Upper lobe of left lung (tissue), 6 donors: ENCODE measurements at regions not wholly inside any gene's neighbourhood (a gene's known extent, or its start where the extent isn't known, plus 50 kb on each side); places are given as distances from the start of the nearest gene placed in this dataset.

Source experiments
- ATAC-seq, 2 donors: fragments of 200-7000 bp; cut with Tn5 transposase; one replicate each; pipeline ENCODE4 v1.9.1; 2022; ENCODE audit warnings: mild to moderate bottlenecking in 2 of 2, moderate library complexity in 2 of 2; ENCODE audit not compliant: low FRiP score in 2 of 2
- DNase-seq, 2 donors: peaks; one replicate each; pipeline ENCODE4 v3.0.0-alpha.2; 2019 to 2020
- H3K27ac ChIP-seq, 4 donors: fragments of 200-600 bp; sonication (generic); one replicate each; pipeline ENCODE4 v1.5.1; 2016 to 2019
- H3K27me3 ChIP-seq, 4 donors: fragments of 200-600 bp; sonication (generic); one replicate each; pipeline ENCODE4 v1.5.1; 2017 to 2019
- H3K36me3 ChIP-seq, 4 donors: fragments of 200-600 bp; sonication (generic); one replicate each; pipeline ENCODE4 v1.5.1; 2016 to 2019
- H3K4me1 ChIP-seq, 4 donors: fragments of 200-600 bp; sonication (generic); one replicate each; pipeline ENCODE4 v1.5.1; 2018 to 2019
- H3K4me3 ChIP-seq, 4 donors: fragments of 200-600 bp; sonication (generic); one replicate each; pipeline ENCODE4 v1.5.1; 2017 to 2019; ENCODE audit warnings: mild to moderate bottlenecking in 2 of 4, moderate library complexity in 1 of 4
- H3K9me3 ChIP-seq, 4 donors: fragments of 200-600 bp; sonication (generic); one replicate each; pipeline ENCODE4 v1.5.1; 2018 to 2019
- EP300 ChIP-seq, 4 donors: sonication (generic); formaldehyde crosslinking; IDR thresholded peaks; one replicate each; pipeline ENCODE4 v1.5.1; 2017; ENCODE audit warnings: antibody characterized with exemption in 4 of 4, control low read depth in 2 of 4
- POLR2A ChIP-seq, 4 donors: fragments of 450-650 bp; IDR thresholded peaks; one replicate each; pipeline ENCODE4 v1.5.1; 2016 to 2017; ENCODE audit warnings: antibody characterized with exemption in 4 of 4, mild to moderate bottlenecking in 2 of 4
- POLR2AphosphoS5 ChIP-seq, 2 donors: sonication (generic); formaldehyde crosslinking; IDR thresholded peaks; one replicate each; pipeline ENCODE4 v1.5.1; 2017; ENCODE audit warnings: antibody characterized with exemption in 2 of 2
- WGBS, 2 donors: methylation state at CpG; one replicate each; pipeline ENCODE4 v1.1.5; 2017 to 2018; 5-methylcytosine and 5-hydroxymethylcytosine counted together
- TF ChIP-seq, protein P1 (sequence below), 6 experiments: fragments of 450-650 bp in 4 of 6; fragments of 200-600 bp in 2 of 6; sonication (generic) in 2 of 6; IDR thresholded peaks; one replicate each; pipeline ENCODE4 v1.5.1; 2016 to 2019; ENCODE audit warnings: antibody characterized with exemption in 6 of 6
- donor health status: DM: no; HTN: no; CAD: no; lungs with moderate emphysema.
- donor health status: DM: no; HTN: yes; CAD: no; lungs with severe emphysema.

GRCh38 chr2:181163139-181163538 lies 182.7 kb downstream of the UBE2E3 start:
- ATAC-seq (no peak), DNase-seq (no peak)
- no peak overlapping the region for H3K27ac ChIP-seq
- H3K4me3 ChIP-seq = no peak overlapping the region
- no peaks in the 10 kb centered on the region for H3K27me3 ChIP-seq
- 76 to 78% methylated on average over 1 of the region's 1 CpG for WGBS, 2 donors
- TF ChIP-seq POLR2AphosphoS5 (IDR thresholded peaks at IDR 0.05) (no peak), EP300 (IDR thresholded peaks at IDR 0.05) (no peak), POLR2A (IDR thresholded peaks at IDR 0.05) (no peak)
- TF ChIP-seq, protein P1, sequence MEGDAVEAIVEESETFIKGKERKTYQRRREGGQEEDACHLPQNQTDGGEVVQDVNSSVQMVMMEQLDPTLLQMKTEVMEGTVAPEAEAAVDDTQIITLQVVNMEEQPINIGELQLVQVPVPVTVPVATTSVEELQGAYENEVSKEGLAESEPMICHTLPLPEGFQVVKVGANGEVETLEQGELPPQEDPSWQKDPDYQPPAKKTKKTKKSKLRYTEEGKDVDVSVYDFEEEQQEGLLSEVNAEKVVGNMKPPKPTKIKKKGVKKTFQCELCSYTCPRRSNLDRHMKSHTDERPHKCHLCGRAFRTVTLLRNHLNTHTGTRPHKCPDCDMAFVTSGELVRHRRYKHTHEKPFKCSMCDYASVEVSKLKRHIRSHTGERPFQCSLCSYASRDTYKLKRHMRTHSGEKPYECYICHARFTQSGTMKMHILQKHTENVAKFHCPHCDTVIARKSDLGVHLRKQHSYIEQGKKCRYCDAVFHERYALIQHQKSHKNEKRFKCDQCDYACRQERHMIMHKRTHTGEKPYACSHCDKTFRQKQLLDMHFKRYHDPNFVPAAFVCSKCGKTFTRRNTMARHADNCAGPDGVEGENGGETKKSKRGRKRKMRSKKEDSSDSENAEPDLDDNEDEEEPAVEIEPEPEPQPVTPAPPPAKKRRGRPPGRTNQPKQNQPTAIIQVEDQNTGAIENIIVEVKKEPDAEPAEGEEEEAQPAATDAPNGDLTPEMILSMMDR (IDR thresholded peaks at IDR 0.05) = no peak
- H3K9me3 ChIP-seq = no peaks in the 10 kb centered on the region
- no peaks in the 10 kb centered on the region for H3K4me1 ChIP-seq
- no peaks in the 10 kb centered on the region for H3K36me3 ChIP-seq

- TF ChIP-seq, protein P1 (IDR thresholded peaks at IDR 0.05) = no peak
- TF ChIP-seq POLR2AphosphoS5 (IDR thresholded peaks at IDR 0.05) = no peak
- TF ChIP-seq EP300 (IDR thresholded peaks at IDR 0.05) = no peak
- TF ChIP-seq POLR2A (IDR thresholded peaks at IDR 0.05) = no peak
- DNase-seq (no peak), ATAC-seq (no peak)
- Histone ChIP-seq H3K27me3 (no peaks in the 10 kb centered on the region), H3K9me3 (no peaks in the 10 kb centered on the region), H3K4me3 (no peak overlapping the region), H3K36me3 (no peaks in the 10 kb centered on the region), H3K27ac (no peak overlapping the region), H3K4me1 (no peaks in the 10 kb centered on the region)
Observed at GRCh38 chr2:181163691-181164090, 183.3 kb downstream of the UBE2E3 start.

DNA sequence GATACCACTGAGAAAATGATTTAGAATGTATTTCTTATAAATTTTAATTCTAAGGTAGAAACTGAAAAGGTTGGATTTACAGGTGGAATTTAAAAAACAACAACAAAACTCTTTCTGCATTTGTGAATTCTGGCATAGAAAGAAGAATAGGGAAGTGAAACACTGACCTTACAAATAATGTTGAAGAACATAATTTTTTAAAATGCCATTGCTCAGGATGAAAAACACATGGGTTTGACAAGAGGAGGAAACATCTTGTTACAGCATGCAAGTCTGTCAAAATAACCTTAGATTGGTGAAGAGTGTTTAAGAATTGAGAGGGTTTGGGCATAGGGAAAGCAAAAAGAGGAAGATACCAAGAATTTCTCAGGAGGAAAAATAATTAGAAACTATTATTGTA lies 184.3 kb downstream of the UBE2E3 start:
- H3K27me3 ChIP-seq = no peaks in the 10 kb centered on the region
- H3K27ac ChIP-seq = no peak overlapping the region
- ATAC-seq (no peak), DNase-seq (no peak)
- TF ChIP-seq POLR2AphosphoS5 (IDR thresholded peaks at IDR 0.05) (no peak), POLR2A (IDR thresholded peaks at IDR 0.05) (no peak), EP300 (IDR thresholded peaks at IDR 0.05) (no peak)
- TF ChIP-seq, protein P1 (IDR thresholded peaks at IDR 0.05) = no peak
- no peaks in the 10 kb centered on the region for H3K9me3 ChIP-seq
- no peaks in the 10 kb centered on the region for H3K4me1 ChIP-seq
- H3K4me3 ChIP-seq = no peak overlapping the region
- no peaks in the 10 kb centered on the region for H3K36me3 ChIP-seq

DNA sequence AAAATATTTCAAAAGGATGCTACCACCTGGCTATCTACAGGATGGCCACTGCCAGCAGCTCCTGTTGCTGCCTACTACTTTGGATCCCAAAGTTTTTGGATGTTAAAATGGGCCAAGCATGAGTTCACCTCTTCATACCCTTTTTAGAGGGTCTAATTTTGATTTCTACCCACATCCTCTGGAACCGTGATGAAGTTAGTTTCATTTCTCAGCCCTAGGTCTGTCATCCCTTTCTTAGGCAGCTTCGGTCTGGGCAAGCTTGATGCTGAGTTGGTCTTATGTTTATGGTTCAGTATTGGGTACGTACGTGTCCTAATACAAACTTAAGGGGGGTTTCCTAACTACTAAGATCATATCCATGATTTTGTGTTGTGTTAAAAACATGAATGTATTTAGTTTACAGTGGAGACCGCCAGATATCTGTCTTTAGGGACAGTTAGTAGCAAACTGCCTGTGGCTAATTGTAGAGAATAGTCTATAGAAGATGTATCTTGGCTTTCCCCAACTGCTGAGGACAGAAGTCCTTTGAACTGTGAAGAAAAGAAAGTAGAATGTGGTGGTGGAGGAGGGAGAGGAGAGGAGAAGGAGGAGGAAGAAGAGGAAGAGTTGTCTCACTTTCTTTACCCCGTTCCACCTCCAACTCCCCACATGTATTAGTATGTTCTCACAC lies 184.9 kb downstream of the UBE2E3 start:
- Histone ChIP-seq H3K9me3 (no peaks in the 10 kb centered on the region), H3K27ac (peak overlapping the region in 1 of 4 donors; percentile 53), H3K4me3 (no peak overlapping the region), H3K4me1 (no peaks in the 10 kb centered on the region), H3K27me3 (no peaks in the 10 kb centered on the region), H3K36me3 (no peaks in the 10 kb centered on the region)
- TF ChIP-seq POLR2A (IDR thresholded peaks at IDR 0.05) = no peak
- TF ChIP-seq, protein P1 (IDR thresholded peaks at IDR 0.05) = no peak
- TF ChIP-seq EP300 (IDR thresholded peaks at IDR 0.05) = no peak
- TF ChIP-seq POLR2AphosphoS5 (IDR thresholded peaks at IDR 0.05) = no peak
- DNase-seq (no peak), ATAC-seq (no peak)
- WGBS, 2 donors = 62 to 76% methylated on average over 6 of the region's 6 CpGs

DNA sequence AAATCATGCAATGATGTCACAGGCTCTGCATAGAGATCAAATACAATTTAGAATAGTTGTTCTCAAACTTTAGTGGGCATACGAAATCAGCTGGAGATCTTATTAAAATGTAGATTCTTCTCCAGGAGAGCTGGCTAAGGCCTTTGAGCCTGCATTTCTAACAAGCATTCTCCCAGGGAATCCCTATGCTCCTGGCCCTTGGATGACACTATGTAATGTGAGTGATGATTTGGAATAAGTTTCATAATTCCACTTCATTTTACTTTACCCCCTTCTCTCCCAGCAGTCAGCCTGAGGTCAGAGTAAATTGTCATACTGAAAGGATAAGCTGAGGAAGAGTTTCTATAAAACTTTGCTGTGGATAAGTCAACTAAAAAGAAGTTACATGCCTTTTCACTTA lies 189.1 kb downstream of the UBE2E3 start:
- no peak overlapping the region for H3K4me3 ChIP-seq
- 60 to 65% methylated on average over 1 of the region's 1 CpG for WGBS, 2 donors

More for the DNA sequence above, 189.1 kb downstream of the UBE2E3 start:
- no peaks in the 10 kb centered on the region for H3K9me3 ChIP-seq
- ATAC-seq = no peak
- DNase-seq = no peak
- TF ChIP-seq EP300 (IDR thresholded peaks at IDR 0.05) = no peak
- TF ChIP-seq, protein P1 (IDR thresholded peaks at IDR 0.05) = no peak
- no peak for TF ChIP-seq POLR2A (IDR thresholded peaks at IDR 0.05)
- no peak for TF ChIP-seq POLR2AphosphoS5 (IDR thresholded peaks at IDR 0.05)
- H3K36me3 ChIP-seq = no peaks in the 10 kb centered on the region
- H3K27me3 ChIP-seq = no peaks in the 10 kb centered on the region
- no peak overlapping the region for H3K27ac ChIP-seq
- no peaks in the 10 kb centered on the region for H3K4me1 ChIP-seq
